ENCODE measurements at regions not wholly inside any gene's neighbourhood (a gene's known extent, or its start where the extent isn't known, plus 50 kb on each side); places are given as distances from the start of the nearest gene placed in this dataset.

- Histone ChIP-seq H3K27ac (replicated peaks in 1 of 4) (no peak overlapping the region), H3K9me3 (no peaks in the 10 kb centered on the region), H3K4me3 (no peak overlapping the region), H3K27me3 (no peaks in the 10 kb centered on the region), H3K36me3 (no peaks in the 10 kb centered on the region), H3K4me1 (peaks cover 0 to 3% (median 0%) of the 10 kb centered on the region in 4 donors)
- TF ChIP-seq EP300 (IDR thresholded peaks at IDR 0.05) (no peak), POLR2A (IDR thresholded peaks at IDR 0.05; ENCODE audit: low read depth) (no peak), POLR2AphosphoS5 (IDR thresholded peaks at IDR 0.05) (no peak), CTCF (IDR thresholded peaks at IDR 0.05) (no peak)
- WGBS: 98% methylated on average over 2 of the region's 2 CpGs
- intact Hi-C loops (cut with DNase I): no loop called here
- no peak for DNase-seq (ENCODE audit: extremely low spot score)
Measured at GRCh38 chr5:57339521-57339920, 143.1 kb downstream of the ACTBL2 start.

GRCh38 chr5:57338868-57339340, 143.7 kb downstream of the ACTBL2 start:
- Histone ChIP-seq H3K27me3 (no peaks in the 10 kb centered on the region), H3K36me3 (no peaks in the 10 kb centered on the region), H3K4me3 (no peak overlapping the region), H3K9me3 (no peaks in the 10 kb centered on the region), H3K4me1 (peaks cover 0 to 3% (median 0%) of the 10 kb centered on the region in 4 donors), H3K27ac (replicated peaks in 1 of 4) (no peak overlapping the region)
- DNase-seq (ENCODE audit: extremely low spot score): no peak
- intact Hi-C loops (cut with DNase I): no loop called here
- WGBS: 78% methylated on average over 3 of the region's 3 CpGs
- TF ChIP-seq POLR2AphosphoS5 (IDR thresholded peaks at IDR 0.05) (no peak), CTCF (IDR thresholded peaks at IDR 0.05) (no peak), EP300 (IDR thresholded peaks at IDR 0.05) (no peak), POLR2A (IDR thresholded peaks at IDR 0.05; ENCODE audit: low read depth) (no peak)

GRCh38 chr5:57338068-57338867, 144.3 kb downstream of the ACTBL2 start:
- no peak overlapping the region for H3K4me3 ChIP-seq
- H3K36me3 ChIP-seq: no peaks in the 10 kb centered on the region
- DNase-seq (ENCODE audit: extremely low spot score): no peak
- 72% methylated on average over 4 of the region's 4 CpGs for WGBS
- peaks cover 0 to 3% (median 0%) of the 10 kb centered on the region in 4 donors for H3K4me1 ChIP-seq
- intact Hi-C loops (cut with DNase I): no loop called here
- no peaks in the 10 kb centered on the region for H3K9me3 ChIP-seq
- TF ChIP-seq EP300 (IDR thresholded peaks at IDR 0.05) (no peak), POLR2AphosphoS5 (IDR thresholded peaks at IDR 0.05) (no peak), CTCF (IDR thresholded peaks at IDR 0.05) (no peak), POLR2A (IDR thresholded peaks at IDR 0.05; ENCODE audit: low read depth) (no peak)
- no peaks in the 10 kb centered on the region for H3K27me3 ChIP-seq
- H3K27ac ChIP-seq (replicated peaks in 1 of 4): no peak overlapping the region

GRCh38 chr5:57335092-57335660, 147.4 kb downstream of the ACTBL2 start:
- intact Hi-C loops (cut with DNase I): no loop called here
- no peak for DNase-seq (ENCODE audit: extremely low spot score)
- WGBS: 42% methylated on average over 1 of the region's 1 CpG
- H3K36me3 ChIP-seq: no peaks in the 10 kb centered on the region
- no peak overlapping the region for H3K27ac ChIP-seq (replicated peaks in 1 of 4)
- no peak overlapping the region for H3K4me3 ChIP-seq
- TF ChIP-seq POLR2AphosphoS5 (IDR thresholded peaks at IDR 0.05): no peak
- no peak for TF ChIP-seq POLR2A (IDR thresholded peaks at IDR 0.05; ENCODE audit: low read depth)
- no peak for TF ChIP-seq CTCF (IDR thresholded peaks at IDR 0.05)
- TF ChIP-seq EP300 (IDR thresholded peaks at IDR 0.05): no peak
- peaks cover 0 to 7% (median 1%) of the 10 kb centered on the region in 4 donors for H3K4me1 ChIP-seq
- no peaks in the 10 kb centered on the region for H3K27me3 ChIP-seq
- H3K9me3 ChIP-seq: no peaks in the 10 kb centered on the region
